GM12891 (cell line): ENCODE measurements at regions not wholly inside any gene's neighbourhood (a gene's known extent, or its start where the extent isn't known, plus 50 kb on each side); places are given as distances from the start of the nearest gene placed in this dataset.

Experiments used
- DNase-seq: peaks from one replicate; pipeline ENCODE4 v3.0.0; 2011; ENCODE audit warnings: low spot score; ENCODE audit not compliant: insufficient read length
- FAIRE-seq: peaks from 2 replicates; lab custom pipeline; 2011; peaks lifted over from hg19 to GRCh38; lab: Jason Lieb, UNC
- PAX5 ChIP-seq: IDR thresholded peaks from 2 replicates; pipeline ENCODE4 v1.6.1; 2011; ENCODE audit warnings: low read length, moderate library complexity, mild to moderate bottlenecking; ENCODE audit not compliant: insufficient read depth, severe bottlenecking
- POLR2A ChIP-seq: IDR thresholded peaks from 2 replicates; pipeline ENCODE4 v1.6.1; 2011; ENCODE audit warnings: low read depth, low read length, control low read depth
- POLR2AphosphoS5 ChIP-seq: IDR thresholded peaks from 2 replicates; pipeline ENCODE4 v1.6.1; 2011; ENCODE audit warnings: low read depth, low read length, control low read depth
- POU2F2 ChIP-seq: IDR thresholded peaks from 2 replicates; pipeline ENCODE4 v1.6.1; 2011; ENCODE audit warnings: low read depth, mild to moderate bottlenecking, control low read depth, low read length, moderate library complexity
- SPI1 ChIP-seq: IDR thresholded peaks from 2 replicates; pipeline ENCODE4 v1.6.1; 2011; ENCODE audit warnings: low read depth, low read length, control low read depth
- TAF1 ChIP-seq: IDR thresholded peaks from 2 replicates; pipeline ENCODE4 v1.6.1; 2011; ENCODE audit warnings: low read depth, low read length, control low read depth

GRCh38 chr3:64903006-64903405 is 215.2 kb upstream of the ADAMTS9 start:
- TF ChIP-seq POU2F2 (no peak), POLR2A (no peak), POLR2AphosphoS5 (no peak), TAF1 (no peak), PAX5 (no peak), SPI1 (no peak)
- no peak for FAIRE-seq
- no peak for DNase-seq

GRCh38 chr3:64901986-64902516 is 214.3 kb upstream of the ADAMTS9 start:
- TF ChIP-seq POLR2AphosphoS5 (no peak), POU2F2 (no peak), POLR2A (no peak), PAX5 (no peak), SPI1 (no peak), TAF1 (no peak)
- DNase-seq = no peak
- no peak for FAIRE-seq

- TF ChIP-seq POLR2A (no peak), POLR2AphosphoS5 (no peak), PAX5 (no peak), POU2F2 (no peak), SPI1 (no peak), TAF1 (no peak)
- DNase-seq (no peak), FAIRE-seq (no peak)
Observed at GRCh38 chr3:64901522-64901885, 213.7 kb upstream of the ADAMTS9 start.

GRCh38 chr3:64900617-64901521 is 213.1 kb upstream of the ADAMTS9 start:
- FAIRE-seq = no peak
- no peak for DNase-seq
- TF ChIP-seq TAF1 = no peak
- no peak for TF ChIP-seq POLR2A
- TF ChIP-seq POU2F2 = no peak
- no peak for TF ChIP-seq POLR2AphosphoS5
- no peak for TF ChIP-seq PAX5
- no peak for TF ChIP-seq SPI1

- FAIRE-seq (no peak), DNase-seq (no peak)
- TF ChIP-seq POLR2A (no peak), POU2F2 (no peak), PAX5 (no peak), POLR2AphosphoS5 (no peak), SPI1 (no peak), TAF1 (no peak)
Observed at GRCh38 chr3:64900156-64900555, 212.4 kb upstream of the ADAMTS9 start.

GRCh38 chr3:64898941-64899340 is 211.1 kb upstream of the ADAMTS9 start:
- DNase-seq (no peak), FAIRE-seq (no peak)
- no peak for TF ChIP-seq POLR2AphosphoS5
- TF ChIP-seq PAX5 = no peak
- TF ChIP-seq SPI1 = no peak
- TF ChIP-seq TAF1 = no peak
- no peak for TF ChIP-seq POLR2A
- TF ChIP-seq POU2F2 = no peak

- TF ChIP-seq POLR2AphosphoS5 = no peak
- TF ChIP-seq PAX5 = no peak
- no peak for TF ChIP-seq TAF1
- TF ChIP-seq POLR2A = no peak
- no peak for TF ChIP-seq POU2F2
- no peak for TF ChIP-seq SPI1
- DNase-seq (no peak), FAIRE-seq (no peak)
Observed at GRCh38 chr3:64895991-64896895, 208.4 kb upstream of the ADAMTS9 start.

- FAIRE-seq (no peak), DNase-seq (no peak)
- TF ChIP-seq POU2F2 (no peak), SPI1 (no peak), POLR2A (no peak), TAF1 (no peak), POLR2AphosphoS5 (no peak), PAX5 (no peak)
Observed at GRCh38 chr3:64895106-64895990, 207.5 kb upstream of the ADAMTS9 start.

GRCh38 chr3:64894006-64894405 is 206.2 kb upstream of the ADAMTS9 start:
- DNase-seq (no peak), FAIRE-seq (no peak)
- no peak for TF ChIP-seq POU2F2
- TF ChIP-seq POLR2A = no peak
- TF ChIP-seq SPI1 = no peak
- no peak for TF ChIP-seq PAX5
- TF ChIP-seq POLR2AphosphoS5 = no peak
- no peak for TF ChIP-seq TAF1
